Testis (tissue), 2 donors: ENCODE measurements at regions not wholly inside any gene's neighbourhood (a gene's known extent, or its start where the extent isn't known, plus 50 kb on each side); places are given as distances from the start of the nearest gene placed in this dataset.

Experiments
- CTCF ChIP-seq, 3 experiments: fragments of 450-650 bp in 2 of 3; fragments of 200-600 bp in 1 of 3; sonication (generic) in 1 of 3; IDR thresholded peaks; one replicate each; pipeline ENCODE4 v1.5.1; 2016 to 2019; ENCODE audit warnings: antibody characterized with exemption in 3 of 3, mild to moderate bottlenecking in 2 of 3, moderate library complexity in 1 of 3
- POLR2A ChIP-seq: fragments of 450-650 bp; IDR thresholded peaks from one replicate; pipeline ENCODE4 v1.6.1; 2017; ENCODE audit warnings: antibody characterized with exemption, mild to moderate bottlenecking, moderate library complexity

DNA sequence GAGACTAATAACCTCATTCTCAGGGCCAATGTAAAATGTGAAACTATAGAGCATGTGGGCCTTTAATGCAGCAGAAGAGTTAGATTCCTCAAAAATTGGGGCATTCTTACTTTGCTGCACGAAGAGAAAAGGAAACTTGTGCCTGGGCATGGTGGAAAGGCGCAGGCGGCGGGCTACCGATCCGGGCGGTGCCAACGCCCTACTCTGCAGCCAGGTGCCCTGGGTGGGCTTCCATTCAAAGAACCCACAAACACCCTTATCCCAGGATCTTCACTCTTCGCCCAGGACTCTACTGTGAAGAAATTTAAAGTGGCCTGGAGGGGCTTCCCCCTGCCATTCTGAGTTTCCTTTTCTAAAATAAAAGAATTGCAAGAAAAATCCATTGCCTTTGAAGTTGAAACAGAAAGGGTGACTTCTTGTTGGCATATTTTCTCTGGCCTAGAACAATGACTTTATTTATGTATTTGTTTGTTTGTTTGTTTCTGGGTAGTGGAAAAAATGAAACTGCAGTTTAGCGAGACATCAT is 124.9 kb downstream of the TMEM161B start:
- TF ChIP-seq POLR2A (no peak), CTCF (IDR thresholded peaks at IDR 0.05) (no peak)
